ENCODE measurements at regions not wholly inside any gene's neighbourhood (a gene's known extent, or its start where the extent isn't known, plus 50 kb on each side); places are given as distances from the start of the nearest gene placed in this dataset.

GRCh38 chr5:148932355-148932935 is 106.0 kb downstream of the ADRB2 start:
- no peak for TF ChIP-seq POLR2A (IDR thresholded peaks at IDR 0.05; ENCODE audit: low read length)
- no peak for TF ChIP-seq GATA1 (IDR thresholded peaks at IDR 0.05; ENCODE audit: low read depth, low read length)

Measured in erythroblast (primary cell).